ENCODE measurements at regions not wholly inside any gene's neighbourhood (a gene's known extent, or its start where the extent isn't known, plus 50 kb on each side); places are given as distances from the start of the nearest gene placed in this dataset.

- TF ChIP-seq, protein P1, sequence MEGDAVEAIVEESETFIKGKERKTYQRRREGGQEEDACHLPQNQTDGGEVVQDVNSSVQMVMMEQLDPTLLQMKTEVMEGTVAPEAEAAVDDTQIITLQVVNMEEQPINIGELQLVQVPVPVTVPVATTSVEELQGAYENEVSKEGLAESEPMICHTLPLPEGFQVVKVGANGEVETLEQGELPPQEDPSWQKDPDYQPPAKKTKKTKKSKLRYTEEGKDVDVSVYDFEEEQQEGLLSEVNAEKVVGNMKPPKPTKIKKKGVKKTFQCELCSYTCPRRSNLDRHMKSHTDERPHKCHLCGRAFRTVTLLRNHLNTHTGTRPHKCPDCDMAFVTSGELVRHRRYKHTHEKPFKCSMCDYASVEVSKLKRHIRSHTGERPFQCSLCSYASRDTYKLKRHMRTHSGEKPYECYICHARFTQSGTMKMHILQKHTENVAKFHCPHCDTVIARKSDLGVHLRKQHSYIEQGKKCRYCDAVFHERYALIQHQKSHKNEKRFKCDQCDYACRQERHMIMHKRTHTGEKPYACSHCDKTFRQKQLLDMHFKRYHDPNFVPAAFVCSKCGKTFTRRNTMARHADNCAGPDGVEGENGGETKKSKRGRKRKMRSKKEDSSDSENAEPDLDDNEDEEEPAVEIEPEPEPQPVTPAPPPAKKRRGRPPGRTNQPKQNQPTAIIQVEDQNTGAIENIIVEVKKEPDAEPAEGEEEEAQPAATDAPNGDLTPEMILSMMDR (IDR thresholded peaks at IDR 0.05) = no peak
- TF ChIP-seq EZH2 (IDR thresholded peaks at IDR 0.05; ENCODE audit: borderline replicate concordance, insufficient read depth, low read depth, low read length, poor library complexity, severe bottlenecking) = no peak
Observed at GRCh38 chr2:203800783-203801182, 66.8 kb upstream of the CTLA4 start.
